Panc1 (cell line): ENCODE measurements at regions not wholly inside any gene's neighbourhood (a gene's known extent, or its start where the extent isn't known, plus 50 kb on each side); places are given as distances from the start of the nearest gene placed in this dataset.

ENCODE experiments used
- ATAC-seq: fragments of 200-7000 bp; cut with Tn5 transposase; 2 replicates; pipeline ENCODE4 v1.9.1; 2020; ENCODE audit warnings: mild to moderate bottlenecking, moderate library complexity
- BruUV-seq: library from RNA; stranded (reverse); fragments of 400-500 nt; replicated peaks from 2 replicates; lab custom pipeline; 2021; lab: Mats Ljungman, UMichigan
- CTCF ChIA-PET: fragments of 300-600 bp; sonication (Branson Sonifier 250); formaldehyde crosslinking; loops from one replicate; lab custom pipeline; 2022; ENCODE audit warnings: antibody characterized with exemption; lab: Charles Lee
- POLR2A ChIA-PET: fragments of 300-600 bp; sonication (Branson Sonifier 250); formaldehyde crosslinking; loops from one replicate; lab custom pipeline; 2022; ENCODE audit warnings: antibody characterized with exemption; lab: Charles Lee
- DNase-seq: peaks from one replicate; pipeline ENCODE4 v3.0.0-alpha.2; 2010; ENCODE audit warnings: low read depth, low spot score
- H3K27ac ChIP-seq: 2 replicates; pipeline ENCODE4 v1.5.1; 2011; ENCODE audit warnings: mild to moderate bottlenecking, low read length, inconsistent platforms
- H3K27me3 ChIP-seq: fragments of 200-500 bp; sonication (Bioruptor generic); 2 replicates; pipeline ENCODE4 v1.6.0; 2014; ENCODE audit warnings: low read length, inconsistent platforms; ENCODE audit not compliant: control insufficient read depth, insufficient read depth
- H3K36me3 ChIP-seq: fragments of 200-500 bp; sonication (Bioruptor generic); 2 replicates; pipeline ENCODE4 v1.5.1; 2014; ENCODE audit warnings: inconsistent platforms, mild to moderate bottlenecking, low read length, moderate library complexity; ENCODE audit not compliant: control insufficient read depth, insufficient read depth
- H3K4me1 ChIP-seq: 2 replicates; pipeline ENCODE4 v1.5.1; 2011; ENCODE audit warnings: inconsistent platforms, mild to moderate bottlenecking, low read length, moderate library complexity; ENCODE audit not compliant: control insufficient read depth, insufficient read depth
- H3K4me3 ChIP-seq, 2 experiments: 2 replicates each; pipeline ENCODE4 v1.5.1; 2011 to 2012; ENCODE audit warnings: low read depth in 2 of 2, low read length in 2 of 2, mild to moderate bottlenecking in 2 of 2, inconsistent platforms in 1 of 2, moderate library complexity in 1 of 2
- H3K9me3 ChIP-seq: fragments of 200-500 bp; sonication (Bioruptor generic); 2 replicates; pipeline ENCODE4 v1.5.1; 2014; ENCODE audit warnings: low read depth, mild to moderate bottlenecking, inconsistent platforms, low read length, moderate library complexity; ENCODE audit not compliant: control insufficient read depth, insufficient read depth
- POLR2AphosphoS5 ChIP-seq: IDR thresholded peaks from 2 replicates; pipeline ENCODE4 v1.6.1; 2012; ENCODE audit warnings: mild to moderate bottlenecking, low read depth, low read length, moderate library complexity
- SIN3A ChIP-seq: IDR thresholded peaks from 2 replicates; pipeline ENCODE4 v1.6.1; 2012; ENCODE audit warnings: low read depth, mild to moderate bottlenecking, low read length, moderate library complexity, borderline replicate concordance; ENCODE audit not compliant: insufficient read depth
- TCF7L2 ChIP-seq: IDR thresholded peaks from 2 replicates; pipeline ENCODE4 v1.6.1; 2011; ENCODE audit warnings: mild to moderate bottlenecking, low read depth, low read length, inconsistent platforms
- in situ Hi-C: cut with HindIII; loops from 2 replicates; pipeline ENCODE4 v1.10.0; 2016; ENCODE audit warnings: low sequenced_read_pairs, low pct_unique_long_range_greater_than_20kb
- intact Hi-C: fragments of 100-400 bp; cut with micrococcal nuclease; formaldehyde crosslinking; loops from one replicate; pipeline ENCODE4 v1.10.0; 2022; ENCODE audit not compliant: unreplicated experiment
- TF ChIP-seq, protein P1 (sequence below), 2 experiments: IDR thresholded peaks; 2 replicates each; pipeline ENCODE4 v1.6.1; 2011 to 2012; ENCODE audit warnings: low read depth in 2 of 2, control low read depth in 1 of 2, low read length in 1 of 2, mild to moderate bottlenecking in 1 of 2, moderate library complexity in 1 of 2; ENCODE audit not compliant: insufficient read depth in 1 of 2
- TF ChIP-seq, protein P2 (sequence below): fragments of 450-650 bp; IDR thresholded peaks from 2 replicates; pipeline ENCODE4 v1.5.1; 2017; ENCODE audit warnings: mild to moderate bottlenecking

DNA sequence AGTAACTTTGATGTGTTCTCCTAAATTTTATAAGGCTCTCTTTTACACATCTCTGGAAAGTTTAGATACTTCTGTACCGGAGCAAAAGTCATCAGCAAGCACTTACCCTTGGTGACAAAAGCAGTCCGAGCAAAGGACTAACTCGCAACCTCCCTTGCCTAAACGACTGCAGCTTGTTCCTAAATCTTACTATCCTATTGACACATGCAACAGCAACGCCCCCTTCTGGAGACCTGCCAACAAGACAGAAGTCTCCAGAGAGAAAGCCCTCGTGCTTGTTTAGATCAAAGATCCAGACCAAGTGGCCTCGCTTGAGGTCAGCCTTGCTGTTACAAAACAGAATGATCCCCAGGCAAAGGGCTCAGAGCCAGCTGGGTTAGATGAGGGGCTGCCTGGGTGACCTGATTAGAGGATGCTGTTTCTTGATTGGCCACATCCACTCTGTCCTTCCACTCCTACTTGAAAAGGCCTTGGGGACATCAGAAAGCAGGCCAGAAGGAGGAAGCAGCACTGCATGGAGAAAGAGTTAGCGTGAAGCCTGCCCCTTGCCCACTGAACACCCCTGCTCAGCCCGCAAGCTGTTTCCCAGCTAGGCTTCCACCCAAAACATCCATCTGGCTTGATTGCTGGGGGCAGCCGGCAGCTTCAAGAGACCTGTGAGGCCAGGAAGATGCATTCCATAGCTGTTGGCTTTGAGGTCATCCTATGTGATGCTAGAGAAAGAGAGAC, 94.3 kb downstream of the HNRNPLL start:
- H3K4me1 ChIP-seq = no peaks in the 10 kb centered on the region
- ATAC-seq (peak; percentile 82), DNase-seq (peak; percentile 38)
- H3K27ac ChIP-seq = no peak overlapping the region
- ChIA-PET POLR2A (no interaction called here), CTCF (interaction anchor here (0.8 to 1.0 kb wide), 4 partner anchors 39 to 133 kb away, joined by 3 to 7 read pairs (median 4); no protein-coding TSS in a partner anchor)
- TF ChIP-seq, protein P1, sequence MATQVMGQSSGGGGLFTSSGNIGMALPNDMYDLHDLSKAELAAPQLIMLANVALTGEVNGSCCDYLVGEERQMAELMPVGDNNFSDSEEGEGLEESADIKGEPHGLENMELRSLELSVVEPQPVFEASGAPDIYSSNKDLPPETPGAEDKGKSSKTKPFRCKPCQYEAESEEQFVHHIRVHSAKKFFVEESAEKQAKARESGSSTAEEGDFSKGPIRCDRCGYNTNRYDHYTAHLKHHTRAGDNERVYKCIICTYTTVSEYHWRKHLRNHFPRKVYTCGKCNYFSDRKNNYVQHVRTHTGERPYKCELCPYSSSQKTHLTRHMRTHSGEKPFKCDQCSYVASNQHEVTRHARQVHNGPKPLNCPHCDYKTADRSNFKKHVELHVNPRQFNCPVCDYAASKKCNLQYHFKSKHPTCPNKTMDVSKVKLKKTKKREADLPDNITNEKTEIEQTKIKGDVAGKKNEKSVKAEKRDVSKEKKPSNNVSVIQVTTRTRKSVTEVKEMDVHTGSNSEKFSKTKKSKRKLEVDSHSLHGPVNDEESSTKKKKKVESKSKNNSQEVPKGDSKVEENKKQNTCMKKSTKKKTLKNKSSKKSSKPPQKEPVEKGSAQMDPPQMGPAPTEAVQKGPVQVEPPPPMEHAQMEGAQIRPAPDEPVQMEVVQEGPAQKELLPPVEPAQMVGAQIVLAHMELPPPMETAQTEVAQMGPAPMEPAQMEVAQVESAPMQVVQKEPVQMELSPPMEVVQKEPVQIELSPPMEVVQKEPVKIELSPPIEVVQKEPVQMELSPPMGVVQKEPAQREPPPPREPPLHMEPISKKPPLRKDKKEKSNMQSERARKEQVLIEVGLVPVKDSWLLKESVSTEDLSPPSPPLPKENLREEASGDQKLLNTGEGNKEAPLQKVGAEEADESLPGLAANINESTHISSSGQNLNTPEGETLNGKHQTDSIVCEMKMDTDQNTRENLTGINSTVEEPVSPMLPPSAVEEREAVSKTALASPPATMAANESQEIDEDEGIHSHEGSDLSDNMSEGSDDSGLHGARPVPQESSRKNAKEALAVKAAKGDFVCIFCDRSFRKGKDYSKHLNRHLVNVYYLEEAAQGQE (IDR thresholded peaks at IDR 0.05; ENCODE audit: insufficient read depth in 1 of 2, low read depth in 2 of 2, low read length in 1 of 2) = no peak
- TF ChIP-seq TCF7L2 (no peak), POLR2AphosphoS5 (no peak), SIN3A (no peak)
- TF ChIP-seq, protein P2, sequence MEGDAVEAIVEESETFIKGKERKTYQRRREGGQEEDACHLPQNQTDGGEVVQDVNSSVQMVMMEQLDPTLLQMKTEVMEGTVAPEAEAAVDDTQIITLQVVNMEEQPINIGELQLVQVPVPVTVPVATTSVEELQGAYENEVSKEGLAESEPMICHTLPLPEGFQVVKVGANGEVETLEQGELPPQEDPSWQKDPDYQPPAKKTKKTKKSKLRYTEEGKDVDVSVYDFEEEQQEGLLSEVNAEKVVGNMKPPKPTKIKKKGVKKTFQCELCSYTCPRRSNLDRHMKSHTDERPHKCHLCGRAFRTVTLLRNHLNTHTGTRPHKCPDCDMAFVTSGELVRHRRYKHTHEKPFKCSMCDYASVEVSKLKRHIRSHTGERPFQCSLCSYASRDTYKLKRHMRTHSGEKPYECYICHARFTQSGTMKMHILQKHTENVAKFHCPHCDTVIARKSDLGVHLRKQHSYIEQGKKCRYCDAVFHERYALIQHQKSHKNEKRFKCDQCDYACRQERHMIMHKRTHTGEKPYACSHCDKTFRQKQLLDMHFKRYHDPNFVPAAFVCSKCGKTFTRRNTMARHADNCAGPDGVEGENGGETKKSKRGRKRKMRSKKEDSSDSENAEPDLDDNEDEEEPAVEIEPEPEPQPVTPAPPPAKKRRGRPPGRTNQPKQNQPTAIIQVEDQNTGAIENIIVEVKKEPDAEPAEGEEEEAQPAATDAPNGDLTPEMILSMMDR = peak; percentile 81
- H3K4me3 ChIP-seq = no peak overlapping the region
- H3K9me3 ChIP-seq = no peaks in the 10 kb centered on the region
- in situ Hi-C loops (no loop called here), intact Hi-C loops (loop anchor here (5.0 kb wide), 1 partner anchor 191 kb away; no protein-coding TSS in a partner anchor)
- H3K27me3 ChIP-seq = no peaks in the 10 kb centered on the region
- no peaks in the 10 kb centered on the region for H3K36me3 ChIP-seq
- no TSS peak for BruUV-seq

DNA sequence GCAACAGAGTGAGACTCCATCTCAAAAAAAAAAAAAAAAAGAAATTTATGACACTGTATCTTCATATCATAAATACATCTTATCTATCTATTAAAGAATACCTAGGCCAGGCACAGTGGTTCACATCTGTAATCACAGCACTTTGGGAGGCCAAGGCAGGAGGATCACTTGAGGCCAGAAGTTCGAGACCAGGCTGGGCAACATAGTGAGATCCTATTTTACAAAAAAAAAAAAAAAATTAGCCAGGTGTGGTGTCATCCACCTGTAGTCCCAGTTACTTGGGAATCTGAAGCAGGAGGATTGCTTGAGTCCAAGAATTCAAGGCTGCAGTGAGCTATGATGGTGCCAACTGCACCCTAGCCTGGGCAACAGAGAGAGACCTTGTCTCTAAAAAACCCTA, 95.0 kb downstream of the HNRNPLL start:
- H3K9me3 ChIP-seq = no peaks in the 10 kb centered on the region
- H3K4me1 ChIP-seq = no peaks in the 10 kb centered on the region
- no peaks in the 10 kb centered on the region for H3K36me3 ChIP-seq
- no peak overlapping the region for H3K27ac ChIP-seq
- no peak overlapping the region for H3K4me3 ChIP-seq
- ChIA-PET POLR2A (no interaction called here), CTCF (interaction anchor here (0.8 to 1.0 kb wide), 4 partner anchors 38 to 132 kb away, joined by 3 to 7 read pairs (median 4); no protein-coding TSS in a partner anchor)
- intact Hi-C loops = loop anchor here (5.0 kb wide), 1 partner anchor 190 kb away; no protein-coding TSS in a partner anchor
- in situ Hi-C loops = no loop called here
- H3K27me3 ChIP-seq = no peaks in the 10 kb centered on the region
- no TSS peak for BruUV-seq
- DNase-seq = no peak
- TF ChIP-seq TCF7L2 (no peak), POLR2AphosphoS5 (no peak), SIN3A (no peak)
- TF ChIP-seq, protein P2 = no peak
- TF ChIP-seq, protein P1 (IDR thresholded peaks at IDR 0.05; ENCODE audit: insufficient read depth in 1 of 2, low read depth in 2 of 2, low read length in 1 of 2) = no peak
- no peak for ATAC-seq
